ENCODE measurements at regions not wholly inside any gene's neighbourhood (a gene's known extent, or its start where the extent isn't known, plus 50 kb on each side); places are given as distances from the start of the nearest gene placed in this dataset.
"Not testable (repeated sequence)": the region's sequence is repeated elsewhere in the genome, so short reads cannot be mapped to it uniquely, and the experiment has no call there.

DNA sequence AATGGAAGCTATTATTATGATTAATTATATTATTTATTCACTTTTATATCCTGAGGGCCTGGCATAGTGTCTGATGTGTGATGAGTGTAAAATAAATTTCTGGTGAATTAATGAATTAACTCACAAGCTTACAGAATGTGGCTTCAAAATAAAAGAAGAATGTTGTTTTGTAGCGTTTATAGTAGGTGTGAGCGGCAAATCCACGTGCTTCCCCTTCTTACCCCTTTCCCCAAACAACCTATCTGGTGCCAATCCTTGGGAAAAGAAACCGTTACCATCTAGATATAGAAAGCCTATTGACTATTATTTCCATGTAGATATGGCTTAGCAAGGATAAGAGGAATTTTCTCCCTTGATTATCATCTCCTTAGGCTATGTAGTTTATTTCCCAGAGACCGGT, 144.6 kb upstream of the CITED2 start:
- H3K4me3 ChIP-seq (ENCODE audit: low read depth, low read length): no peak overlapping the region
- DNase-seq (ENCODE audit: low read depth): no peak
- TF ChIP-seq, protein P1, sequence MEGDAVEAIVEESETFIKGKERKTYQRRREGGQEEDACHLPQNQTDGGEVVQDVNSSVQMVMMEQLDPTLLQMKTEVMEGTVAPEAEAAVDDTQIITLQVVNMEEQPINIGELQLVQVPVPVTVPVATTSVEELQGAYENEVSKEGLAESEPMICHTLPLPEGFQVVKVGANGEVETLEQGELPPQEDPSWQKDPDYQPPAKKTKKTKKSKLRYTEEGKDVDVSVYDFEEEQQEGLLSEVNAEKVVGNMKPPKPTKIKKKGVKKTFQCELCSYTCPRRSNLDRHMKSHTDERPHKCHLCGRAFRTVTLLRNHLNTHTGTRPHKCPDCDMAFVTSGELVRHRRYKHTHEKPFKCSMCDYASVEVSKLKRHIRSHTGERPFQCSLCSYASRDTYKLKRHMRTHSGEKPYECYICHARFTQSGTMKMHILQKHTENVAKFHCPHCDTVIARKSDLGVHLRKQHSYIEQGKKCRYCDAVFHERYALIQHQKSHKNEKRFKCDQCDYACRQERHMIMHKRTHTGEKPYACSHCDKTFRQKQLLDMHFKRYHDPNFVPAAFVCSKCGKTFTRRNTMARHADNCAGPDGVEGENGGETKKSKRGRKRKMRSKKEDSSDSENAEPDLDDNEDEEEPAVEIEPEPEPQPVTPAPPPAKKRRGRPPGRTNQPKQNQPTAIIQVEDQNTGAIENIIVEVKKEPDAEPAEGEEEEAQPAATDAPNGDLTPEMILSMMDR (IDR thresholded peaks at IDR 0.05; ENCODE audit: insufficient read depth, low read depth, low read length, missing control alignments): no peak

DNA sequence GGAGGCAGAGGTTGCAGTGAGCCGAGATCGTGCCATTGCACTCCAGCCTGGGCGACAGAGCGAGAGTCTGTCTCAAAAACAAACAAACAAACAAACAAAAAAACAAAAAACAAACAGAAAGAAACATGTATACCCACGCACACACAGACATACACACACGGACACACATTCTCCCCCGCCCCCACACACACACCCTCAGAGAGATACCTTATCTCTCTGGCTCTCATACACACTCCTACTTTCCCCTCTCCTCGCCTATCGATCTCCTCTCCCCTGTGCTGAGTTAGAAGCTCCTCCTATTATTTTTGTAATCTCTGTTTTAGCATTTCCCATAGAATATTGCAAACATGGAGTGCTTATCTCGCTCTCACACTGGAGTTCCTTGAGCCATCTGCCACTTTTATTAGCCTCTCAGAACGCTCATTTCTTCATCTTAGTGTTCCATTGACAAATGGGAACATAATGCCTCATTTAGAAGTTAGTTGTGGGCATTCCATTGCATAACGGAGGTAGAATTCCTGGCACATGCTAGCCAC, 144.2 kb upstream of the CITED2 start:
- H3K4me3 ChIP-seq (ENCODE audit: low read depth, low read length): no peak overlapping the region
- TF ChIP-seq, protein P1 (IDR thresholded peaks at IDR 0.05; ENCODE audit: insufficient read depth, low read depth, low read length, missing control alignments): no peak
- no peak for DNase-seq (ENCODE audit: low read depth)

DNA sequence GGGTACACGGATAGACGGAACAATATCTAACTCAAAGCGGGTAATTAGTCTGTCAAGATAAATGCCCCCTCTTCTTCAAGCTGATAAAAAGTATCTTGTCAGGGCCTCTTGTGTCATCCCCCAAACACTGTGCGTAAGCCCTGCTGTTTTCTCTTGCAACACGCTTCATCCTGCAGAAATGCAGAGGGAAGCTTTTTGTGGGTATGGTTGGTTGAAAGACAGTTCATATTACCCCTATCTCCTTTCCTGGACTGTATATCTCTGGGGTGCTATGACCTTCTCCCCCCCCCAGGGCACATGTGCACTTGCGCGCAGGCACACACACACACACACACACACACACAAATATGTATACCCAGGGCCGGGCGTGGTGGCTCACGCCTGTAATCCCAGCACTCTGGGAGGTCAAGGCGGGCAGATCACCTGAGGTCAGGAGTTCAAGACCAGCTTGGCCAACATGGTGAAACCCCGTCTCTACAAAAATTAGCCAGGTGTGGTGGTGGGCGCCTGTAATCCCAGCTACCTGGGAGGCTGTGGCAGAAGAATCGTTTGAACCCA, 143.6 kb upstream of the CITED2 start:
- not testable (repeated sequence) for H3K4me3 ChIP-seq (ENCODE audit: low read depth, low read length); DNase-seq (ENCODE audit: low read depth)

DNA sequence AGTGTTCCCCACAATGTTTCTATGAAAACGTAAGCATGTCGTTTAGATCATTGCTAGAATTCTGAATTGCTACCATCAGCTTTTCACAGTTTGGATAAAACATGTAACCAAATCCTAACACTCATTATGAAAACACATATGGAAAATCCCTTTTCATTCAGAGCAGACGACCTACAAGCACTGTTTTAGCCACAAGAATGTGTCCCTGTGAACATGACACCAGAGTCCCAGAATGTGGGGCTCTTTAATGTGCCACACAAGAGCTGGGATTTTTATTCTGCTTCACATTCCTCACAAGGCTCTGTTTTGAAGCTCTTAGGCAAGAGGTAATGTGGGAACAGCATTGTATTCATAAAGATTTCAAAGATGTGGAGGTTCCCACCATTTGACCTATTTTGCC, 141.1 kb upstream of the CITED2 start:
- TF ChIP-seq, protein P1 (IDR thresholded peaks at IDR 0.05; ENCODE audit: insufficient read depth, low read depth, low read length, missing control alignments): no peak
- no peak overlapping the region for H3K4me3 ChIP-seq (ENCODE audit: low read depth, low read length)
- peak; percentile 67 for DNase-seq (ENCODE audit: low read depth)

DNA sequence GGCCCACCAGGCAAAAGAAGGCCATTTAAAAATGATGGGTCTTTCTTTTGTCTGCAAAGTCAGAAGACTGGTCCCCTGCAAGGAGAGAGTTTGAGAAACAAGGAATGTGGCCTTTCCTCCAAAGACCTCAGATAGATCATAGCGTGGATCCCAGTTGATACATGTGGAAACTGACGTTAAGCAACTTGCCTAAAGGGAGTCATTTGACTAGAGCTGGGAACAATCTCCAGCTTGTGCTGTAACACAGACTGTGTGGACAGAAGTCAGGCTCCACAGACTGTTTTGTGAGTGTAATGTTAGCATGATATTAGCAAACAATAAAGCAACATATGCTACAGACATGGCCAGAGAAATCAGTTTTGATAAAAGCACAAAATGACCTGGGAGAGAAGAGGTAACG, 140.4 kb upstream of the CITED2 start:
- H3K4me3 ChIP-seq (ENCODE audit: low read depth, low read length): no peak overlapping the region
- DNase-seq (ENCODE audit: low read depth): no peak
- TF ChIP-seq, protein P1 (IDR thresholded peaks at IDR 0.05; ENCODE audit: insufficient read depth, low read depth, low read length, missing control alignments): no peak

DNA sequence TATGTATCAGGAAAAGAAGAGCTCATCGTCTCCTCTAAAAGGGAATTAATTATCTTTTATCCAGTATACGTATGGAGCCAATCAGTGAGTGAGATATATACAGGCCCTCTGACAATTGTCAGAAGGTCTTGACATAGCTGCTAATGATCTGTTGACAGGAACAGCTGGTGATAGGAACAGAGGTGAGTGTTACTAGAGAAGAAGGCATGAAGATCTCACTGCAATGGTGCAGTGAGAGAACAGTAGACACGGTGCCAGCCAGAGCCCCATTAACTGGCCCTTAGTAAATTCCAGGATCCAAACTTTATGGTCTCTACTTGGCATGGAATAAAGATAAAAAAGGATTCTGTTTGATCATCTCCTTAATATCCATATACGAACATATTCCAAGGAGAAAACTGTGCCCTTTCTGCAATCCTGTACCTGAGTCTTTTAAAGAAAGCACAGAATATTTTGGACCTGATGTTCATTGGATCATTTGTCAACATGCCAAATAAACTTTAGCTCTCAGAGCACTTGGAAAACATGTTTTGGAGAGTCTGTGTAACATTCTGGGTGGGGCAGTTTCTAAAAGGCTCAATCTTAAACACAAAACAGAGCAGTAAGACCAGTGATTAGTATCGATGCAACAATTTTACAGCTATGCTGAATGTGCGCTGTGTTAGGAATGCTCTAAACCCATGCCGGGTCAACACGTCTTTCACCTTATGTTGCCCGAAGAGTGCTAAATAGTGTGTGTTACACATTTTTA, 135.8 kb upstream of the CITED2 start:
- no peak for DNase-seq (ENCODE audit: low read depth)
- TF ChIP-seq, protein P1 (IDR thresholded peaks at IDR 0.05; ENCODE audit: insufficient read depth, low read depth, low read length, missing control alignments): no peak

DNA sequence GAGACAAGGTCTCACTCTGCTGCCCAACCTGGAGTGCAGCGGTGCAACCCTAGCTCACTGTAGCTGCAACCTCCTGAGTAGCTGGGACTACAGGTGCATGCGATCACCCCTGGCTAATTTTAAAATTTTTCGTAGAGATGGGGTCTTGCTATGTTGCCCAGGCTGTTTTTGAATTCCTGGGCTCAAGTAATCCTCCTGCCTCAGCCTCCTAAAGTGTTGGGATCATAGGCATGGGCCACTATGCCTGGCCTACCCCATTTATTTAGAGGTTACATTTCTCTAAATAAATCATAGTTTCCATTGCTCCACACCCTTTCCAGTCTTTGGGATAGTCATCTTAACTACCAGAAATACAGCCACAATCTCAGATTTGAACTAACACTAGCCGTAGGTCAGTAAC, 134.7 kb upstream of the CITED2 start:
- DNase-seq (ENCODE audit: low read depth): no peak
- H3K4me3 ChIP-seq (ENCODE audit: low read depth, low read length): no peak overlapping the region
- TF ChIP-seq, protein P1 (IDR thresholded peaks at IDR 0.05; ENCODE audit: insufficient read depth, low read depth, low read length, missing control alignments): no peak

More for the DNA sequence above, 135.8 kb upstream of the CITED2 start:
- H3K4me3 ChIP-seq (ENCODE audit: low read depth, low read length): no peak overlapping the region

All from GM12865 (cell line).